Daoy (cell line): ENCODE measurements at regions not wholly inside any gene's neighbourhood (a gene's known extent, or its start where the extent isn't known, plus 50 kb on each side); places are given as distances from the start of the nearest gene placed in this dataset.

Source experiments
- DNase-seq: peaks from one replicate; pipeline ENCODE4 v3.0.0-alpha.2; 2015; ENCODE audit warnings: low read depth

DNA sequence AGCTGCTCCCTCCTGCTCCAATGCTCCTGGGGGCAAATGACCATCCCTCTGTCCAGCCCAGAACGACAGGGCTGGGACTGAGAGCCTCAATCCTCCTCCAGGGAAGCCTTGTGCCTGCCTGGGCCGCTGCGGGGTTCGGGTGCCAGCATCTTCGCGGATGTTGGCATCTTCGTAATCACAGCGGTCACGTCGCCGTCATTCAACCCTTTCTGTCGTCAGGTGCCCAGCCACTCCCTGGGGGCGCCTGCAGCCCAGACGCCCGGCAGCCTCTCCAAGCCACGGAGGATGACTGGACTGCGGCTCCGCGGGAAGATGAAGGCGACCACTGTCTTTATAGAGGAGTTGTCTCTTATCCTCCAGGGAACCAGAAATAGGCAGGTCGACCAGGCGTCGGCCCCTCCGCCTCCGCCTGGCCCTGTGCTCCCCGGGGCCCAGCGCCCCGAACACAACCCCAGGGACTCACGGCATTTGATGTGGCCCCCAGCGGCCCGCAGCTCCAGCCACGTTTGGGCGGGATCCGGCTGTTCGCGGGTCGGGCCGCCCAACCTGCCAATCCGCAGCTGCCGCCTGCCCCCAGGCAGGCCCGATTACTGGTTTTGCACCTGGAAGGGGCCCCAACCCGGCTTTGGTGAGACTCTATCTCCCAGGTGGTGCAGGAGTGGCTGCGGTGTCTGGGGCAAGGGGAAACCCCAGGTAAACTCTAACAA is 113.9 kb downstream of the THNSL2 start:
- no peak for DNase-seq

DNA sequence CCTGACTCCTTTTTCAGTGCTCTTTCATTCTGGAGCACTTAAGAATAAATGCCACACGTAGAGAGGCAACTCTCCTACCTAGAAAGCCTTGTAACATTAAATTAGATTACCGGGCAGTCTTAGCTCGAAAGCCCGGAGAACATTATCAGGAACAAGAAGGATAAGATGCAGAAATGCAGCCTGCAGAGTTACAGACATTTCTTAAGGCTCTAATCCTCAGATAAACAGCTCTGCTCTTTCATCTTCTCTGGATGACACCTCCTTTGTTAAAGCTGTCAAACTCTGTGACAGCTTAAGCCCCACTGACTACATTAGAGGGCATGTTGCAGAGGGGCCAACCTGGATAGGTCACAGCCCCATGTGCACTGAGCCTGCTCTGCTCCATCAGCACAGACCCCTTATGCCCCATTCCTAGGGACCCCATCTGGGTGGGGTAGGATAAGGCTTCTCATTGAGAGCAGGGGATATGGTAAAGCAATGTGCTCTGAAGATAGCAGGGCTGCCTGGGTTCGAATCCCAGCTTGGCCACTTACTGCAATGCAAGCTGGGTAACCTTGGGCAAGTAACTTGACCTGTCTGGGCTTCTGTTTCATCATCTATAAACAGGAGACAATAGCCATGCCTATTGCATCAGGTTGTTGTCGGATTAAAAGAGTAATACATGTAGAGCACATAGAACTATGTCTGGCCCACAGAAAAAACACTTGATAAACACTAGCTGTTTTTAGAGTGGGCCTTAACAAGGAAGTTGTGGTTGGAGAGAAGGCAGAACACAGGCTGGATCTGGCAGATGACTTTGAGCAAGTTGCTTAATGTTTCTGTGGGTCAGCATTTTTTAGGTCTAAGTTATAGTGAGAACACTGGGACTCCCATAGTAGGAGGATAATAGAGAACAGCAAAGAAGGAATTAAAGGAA is 111.4 kb downstream of the THNSL2 start:
- no peak for DNase-seq

DNA sequence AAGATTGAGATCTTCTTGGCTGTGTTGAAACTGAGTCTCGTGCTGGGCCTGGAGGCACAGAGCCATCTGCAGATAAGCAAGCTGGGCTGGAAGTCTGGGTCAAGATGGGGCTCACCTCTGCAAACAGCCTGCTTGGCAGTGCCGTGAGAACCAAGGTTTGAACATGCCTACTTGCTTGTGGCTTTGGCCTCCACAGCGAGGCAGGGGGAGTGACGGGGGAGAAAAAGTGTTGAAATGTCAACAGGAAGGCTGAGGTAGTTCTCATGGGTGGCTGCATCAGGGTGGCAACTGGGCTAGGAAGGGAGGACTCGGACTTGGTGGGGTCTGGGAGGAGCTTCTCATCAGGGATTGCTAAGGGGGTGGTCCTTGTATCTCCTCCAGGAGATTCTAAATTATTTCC is 99.7 kb downstream of the THNSL2 start:
- DNase-seq, result peak; percentile 7

DNA sequence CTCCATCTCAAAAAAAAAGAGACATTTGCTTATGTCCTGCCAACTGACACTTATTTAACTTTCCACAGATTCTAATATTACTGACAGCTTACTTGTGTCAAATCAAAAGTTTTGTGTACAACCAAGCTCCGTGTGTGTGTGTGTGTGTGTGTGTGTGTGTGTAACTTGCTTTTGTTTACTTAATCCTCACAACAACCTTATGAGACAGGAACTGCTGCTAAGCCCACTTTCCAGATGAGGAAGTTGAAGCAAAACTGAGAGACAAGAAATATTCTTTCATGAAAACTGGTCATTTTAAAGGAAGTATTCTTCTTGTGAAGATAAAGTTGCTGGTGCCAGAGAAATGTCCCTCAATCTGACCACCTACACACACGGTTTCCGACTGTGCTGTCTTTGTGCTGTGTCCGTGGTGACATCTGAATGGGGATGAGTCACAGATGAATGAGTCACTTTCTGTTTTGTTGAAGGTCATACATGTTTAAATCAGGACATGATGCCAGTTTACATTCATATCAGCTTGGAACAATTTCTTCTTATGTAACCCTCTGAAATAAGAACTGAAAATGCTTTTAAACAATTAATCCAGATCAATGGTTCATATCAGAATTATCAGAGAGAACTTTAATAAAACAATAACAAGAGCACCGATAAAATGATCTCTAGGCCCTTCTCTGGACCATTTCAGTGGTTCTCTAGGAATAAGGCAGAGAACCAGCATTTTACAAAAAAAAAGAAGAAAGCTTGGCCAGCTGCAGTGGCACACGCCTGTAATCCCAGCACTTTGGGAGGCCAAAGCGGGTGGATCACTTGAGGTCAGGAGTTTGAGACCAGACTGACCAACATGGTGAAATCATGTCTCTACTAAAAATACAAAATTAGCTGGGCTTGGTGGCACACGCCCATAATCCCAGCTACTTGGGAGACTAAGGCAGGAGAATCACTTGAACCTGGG is 95.5 kb downstream of the THNSL2 start:
- peak; percentile 79 for DNase-seq

DNA sequence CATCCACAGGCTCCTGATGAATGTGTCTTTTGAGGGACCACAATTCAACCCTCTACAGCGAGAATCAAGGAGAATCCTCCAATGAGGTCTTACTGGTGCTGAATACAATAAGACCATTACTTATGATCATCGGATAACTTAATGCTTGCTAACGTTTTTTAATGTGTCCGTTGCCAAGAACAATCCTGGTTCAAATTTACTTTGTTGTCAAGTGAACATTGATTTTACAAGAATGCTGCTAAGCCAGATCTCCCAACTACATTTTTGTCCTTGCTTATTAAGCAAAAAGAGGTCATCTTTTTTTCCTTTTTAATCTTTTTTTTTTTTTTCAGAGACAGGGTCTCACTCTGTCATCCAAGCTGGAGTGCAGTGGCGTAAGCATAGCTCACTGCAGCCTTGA is 93.7 kb downstream of the THNSL2 start:
- DNase-seq, result no peak

DNA sequence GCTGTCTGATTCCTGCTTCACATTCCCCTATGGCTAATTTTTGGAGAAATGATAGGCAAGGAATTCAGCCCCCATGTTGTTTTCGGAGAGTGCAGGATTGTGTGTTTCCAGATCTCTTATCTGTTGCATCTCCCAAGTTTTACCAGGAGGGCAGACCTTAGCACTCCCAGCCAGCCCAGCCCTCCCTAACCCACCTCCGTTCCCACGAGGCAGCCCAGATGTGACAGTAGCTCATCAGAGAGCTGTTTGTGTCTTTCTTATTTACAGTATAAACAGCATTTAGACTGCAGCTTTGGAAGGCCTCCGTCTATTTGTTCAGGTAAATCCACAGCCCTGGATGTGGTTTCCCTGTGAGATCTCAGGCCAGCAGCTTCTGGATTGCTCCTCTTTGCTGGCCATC is 91.6 kb downstream of the THNSL2 start:
- no peak for DNase-seq

DNA sequence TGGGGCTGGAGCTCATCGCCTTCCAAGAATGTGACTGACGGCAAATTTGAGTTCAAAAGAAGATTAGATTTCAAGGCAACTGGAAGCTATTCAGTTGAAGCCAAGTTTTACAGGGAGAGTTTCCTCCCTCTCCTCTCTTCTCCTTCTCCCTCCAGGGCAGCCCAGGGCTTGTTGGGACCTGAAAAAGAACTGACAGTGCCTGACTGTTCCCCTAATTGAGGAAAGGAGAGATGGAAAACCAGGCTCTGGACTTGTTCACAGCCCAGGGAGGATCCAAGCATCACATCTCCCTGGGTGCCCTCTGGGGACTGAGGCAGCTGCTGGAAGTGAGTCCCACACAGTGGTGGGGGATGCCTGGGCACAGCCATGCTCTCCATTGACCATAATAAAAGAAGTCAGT is 88.1 kb downstream of the THNSL2 start:
- no peak for DNase-seq

DNA sequence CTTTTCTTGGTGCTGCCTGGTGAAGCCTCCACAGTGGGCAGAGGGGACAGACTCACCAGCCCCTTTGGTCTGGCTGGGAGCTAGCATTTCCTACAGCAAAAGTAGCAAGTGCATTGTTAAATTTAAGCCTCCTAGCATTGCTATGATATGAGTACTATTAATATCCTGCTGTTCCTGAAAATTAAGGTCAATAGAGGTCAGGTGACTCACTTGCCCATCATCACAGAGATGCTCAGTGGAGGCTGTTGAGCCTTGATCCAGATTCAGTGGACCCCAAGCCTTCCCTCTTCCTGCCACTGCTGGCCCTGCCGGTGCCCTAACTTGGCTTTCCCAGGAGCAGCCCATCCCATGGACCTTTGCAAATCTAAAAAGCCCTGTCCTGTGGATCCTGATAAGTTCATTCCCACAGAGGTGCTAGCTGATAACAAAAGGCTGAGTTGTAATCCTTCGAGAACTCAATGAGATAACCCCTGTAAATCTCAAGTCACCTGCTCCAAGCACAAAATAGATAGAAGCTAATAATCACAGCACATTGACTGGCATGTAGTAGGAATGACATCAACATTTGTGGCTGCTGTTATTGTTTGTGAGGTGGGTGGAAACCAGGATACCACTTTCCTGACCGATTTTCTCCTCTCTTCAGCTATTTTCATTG is 84.4 kb downstream of the THNSL2 start:
- peak; percentile 15 for DNase-seq

DNA sequence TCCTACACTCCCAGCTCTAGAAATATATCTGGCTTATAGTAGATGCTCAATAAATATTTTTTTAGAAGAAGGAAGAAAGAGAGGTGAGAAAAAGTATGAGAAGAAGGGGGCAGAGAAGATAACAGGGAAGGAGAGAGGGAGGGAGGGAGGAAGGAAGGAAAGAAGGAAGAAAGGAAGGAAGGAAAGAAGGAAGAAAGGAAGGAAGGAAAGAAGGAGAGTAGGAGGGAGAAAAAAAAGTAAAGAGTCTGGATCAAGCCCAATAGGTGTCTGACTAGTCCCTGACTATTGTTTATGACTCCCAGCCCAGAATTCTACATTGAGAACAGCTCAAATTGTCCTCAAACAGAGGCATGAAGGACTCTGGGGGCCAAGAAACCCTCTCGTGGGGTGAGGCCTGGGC is 83.9 kb downstream of the THNSL2 start:
- no peak for DNase-seq

DNA sequence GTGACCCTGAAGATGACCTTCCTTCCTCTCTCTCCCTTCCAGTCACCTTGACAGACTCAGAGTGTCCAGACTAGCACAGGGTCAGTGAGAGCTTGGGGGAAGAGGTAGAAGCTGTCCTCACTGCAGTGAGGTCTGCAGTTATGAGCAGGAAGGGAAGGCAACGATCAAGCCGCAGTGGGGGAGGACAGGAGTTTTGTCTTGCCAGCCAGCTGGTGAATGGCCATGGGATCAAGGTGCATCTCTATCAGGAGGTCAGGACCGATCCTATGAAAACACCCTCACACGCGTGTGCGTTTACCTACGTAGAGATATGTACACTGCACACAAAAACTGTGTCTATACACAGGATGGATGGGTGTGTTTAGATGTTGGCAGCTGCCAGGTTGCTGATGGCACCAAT is 83.2 kb downstream of the THNSL2 start:
- DNase-seq, result no peak

DNA sequence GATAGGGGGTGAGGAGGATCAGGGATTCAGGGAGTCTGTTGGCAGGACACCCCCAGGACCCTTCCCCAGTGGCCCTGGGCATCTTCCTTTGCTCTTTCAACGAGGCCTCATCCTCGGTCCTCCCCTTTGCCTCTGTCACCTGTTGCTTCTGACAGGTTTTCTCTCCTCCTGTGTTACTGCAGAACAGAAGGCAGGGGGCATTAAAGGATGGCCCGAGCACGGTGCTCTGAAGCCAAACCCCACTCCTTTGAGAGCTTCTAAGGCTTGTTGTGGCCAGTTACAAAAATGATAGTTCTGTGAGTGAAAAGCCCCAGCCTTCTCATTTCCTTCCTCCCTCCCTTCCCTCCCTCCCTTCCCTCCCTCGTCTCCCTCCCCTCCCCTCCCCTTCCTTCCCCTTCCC is 82.5 kb downstream of the THNSL2 start:
- DNase-seq, result no peak

DNA sequence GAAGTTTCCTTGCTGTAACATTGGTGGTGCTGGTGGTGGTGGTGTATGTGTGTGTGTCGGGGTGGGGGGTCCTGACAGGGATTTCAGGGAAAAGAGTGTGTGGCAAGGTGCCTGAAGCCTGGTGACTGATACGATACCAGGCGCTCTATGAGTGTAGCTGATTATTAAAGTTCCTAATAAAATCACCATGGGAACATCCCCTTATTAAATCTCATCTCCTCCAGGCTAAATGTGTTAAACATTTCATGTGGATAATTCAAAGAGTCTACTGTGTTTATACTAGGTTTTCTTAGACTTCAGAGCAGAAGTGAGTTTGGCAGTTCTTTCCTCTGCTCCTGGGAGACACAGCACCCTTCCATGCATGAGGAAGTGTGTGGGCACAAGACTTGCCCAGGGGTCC is 82.0 kb downstream of the THNSL2 start:
- DNase-seq, result no peak

DNA sequence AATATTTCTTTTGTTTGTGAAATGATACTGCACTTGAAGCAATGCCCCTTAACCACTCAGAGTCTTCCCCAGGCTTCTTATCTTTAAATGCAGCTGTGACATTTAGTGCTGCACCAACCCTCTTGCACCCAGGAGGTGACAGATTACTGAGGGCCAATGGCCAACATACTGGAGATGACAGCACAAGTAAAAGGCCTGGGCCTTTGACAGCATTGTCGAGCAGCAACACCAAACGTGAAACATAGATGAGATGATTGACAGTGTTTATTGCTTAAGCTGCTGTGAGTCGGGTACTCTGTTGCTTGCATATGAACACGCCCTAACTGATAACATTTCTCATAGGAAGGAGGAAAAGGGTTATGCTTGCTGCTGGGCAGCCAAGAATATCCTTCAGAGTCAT is 80.3 kb downstream of the THNSL2 start:
- DNase-seq, result no peak

DNA sequence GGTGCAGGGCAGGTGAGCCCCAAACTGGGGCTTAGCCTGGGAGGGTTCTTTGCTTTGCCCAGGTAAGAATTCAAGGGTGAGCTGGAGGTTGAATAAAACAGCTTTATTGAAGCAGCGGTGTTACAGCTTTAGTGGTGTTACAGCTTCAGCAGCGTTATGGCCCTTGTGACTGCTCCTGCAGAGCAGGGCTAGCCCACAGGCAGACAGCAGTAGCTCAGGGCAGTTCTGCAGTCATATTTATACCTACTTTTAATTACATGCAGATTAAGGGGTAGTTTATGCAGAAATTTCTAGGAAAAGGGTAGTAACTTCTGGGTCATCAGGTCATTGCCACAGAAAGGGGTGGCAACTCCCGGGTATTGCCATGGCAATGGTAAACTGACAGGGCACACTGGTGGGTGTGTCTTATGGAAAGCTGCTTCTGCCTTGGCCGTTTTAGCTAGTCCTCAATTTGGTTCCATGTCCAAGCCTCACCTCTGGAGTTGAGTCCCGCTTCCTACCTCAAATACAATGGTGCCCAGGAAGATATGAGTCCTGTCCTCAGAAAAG is 78.2 kb downstream of the THNSL2 start:
- DNase-seq, result no peak

DNA sequence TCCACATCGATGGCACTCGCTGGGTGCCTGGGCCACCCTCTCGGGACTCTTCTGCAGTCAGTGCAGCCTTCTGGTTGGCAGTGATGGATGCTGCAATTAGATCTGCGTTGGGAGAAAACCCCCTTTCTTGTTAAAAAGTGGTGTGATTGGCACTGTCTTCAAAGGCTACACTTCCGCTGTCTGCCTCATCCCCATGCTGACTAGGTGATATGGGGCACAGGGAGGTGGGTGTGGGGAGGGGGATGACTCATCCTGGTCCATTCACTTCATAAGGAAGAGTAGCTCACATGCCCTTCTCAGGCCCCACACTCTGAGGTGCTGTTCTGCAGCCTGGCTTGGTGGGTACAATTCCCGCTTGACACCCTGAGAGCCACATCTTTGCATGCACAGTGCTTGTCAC is 77.4 kb downstream of the THNSL2 start:
- peak; percentile 60 for DNase-seq

DNA sequence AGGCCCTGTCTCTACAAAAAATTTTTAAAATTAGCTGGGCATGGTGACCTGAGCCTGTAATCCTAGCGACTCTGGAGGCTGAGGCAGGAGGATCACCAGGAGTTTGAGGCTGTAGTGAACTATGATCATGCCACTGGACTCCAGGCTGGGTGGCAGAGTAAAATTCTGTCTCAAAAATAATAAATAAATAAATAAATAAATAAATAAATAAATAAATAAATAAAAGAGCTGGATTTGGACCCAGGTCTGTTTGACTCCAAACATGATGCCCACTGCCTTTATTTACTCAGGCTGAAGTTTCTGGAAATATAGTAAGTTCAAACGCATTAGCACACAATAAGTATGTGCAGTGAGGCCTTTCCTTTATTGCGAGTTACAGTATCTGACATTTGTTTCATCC is 75.0 kb downstream of the THNSL2 start:
- DNase-seq, result no peak

DNA sequence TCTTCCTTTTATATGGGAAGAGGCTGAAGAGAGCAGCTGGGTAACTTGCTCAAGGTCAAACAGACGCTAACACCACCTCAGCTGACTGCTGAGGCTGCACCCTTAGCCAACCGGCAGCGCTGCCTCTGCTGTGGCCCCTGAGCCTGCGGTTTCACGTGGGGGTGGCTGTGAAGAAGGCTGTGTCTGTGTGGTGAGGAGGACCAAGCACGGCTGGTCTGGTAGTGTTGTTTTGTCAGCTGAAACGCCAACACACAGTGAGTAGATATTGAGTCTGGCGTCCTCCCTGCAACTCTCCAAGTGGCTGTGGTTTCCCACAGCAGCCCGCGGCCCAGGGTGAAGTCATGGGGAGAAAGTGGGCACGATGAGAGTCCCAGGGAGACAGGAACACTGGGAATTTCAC is 69.6 kb downstream of the THNSL2 start:
- peak; percentile 44 for DNase-seq

DNA sequence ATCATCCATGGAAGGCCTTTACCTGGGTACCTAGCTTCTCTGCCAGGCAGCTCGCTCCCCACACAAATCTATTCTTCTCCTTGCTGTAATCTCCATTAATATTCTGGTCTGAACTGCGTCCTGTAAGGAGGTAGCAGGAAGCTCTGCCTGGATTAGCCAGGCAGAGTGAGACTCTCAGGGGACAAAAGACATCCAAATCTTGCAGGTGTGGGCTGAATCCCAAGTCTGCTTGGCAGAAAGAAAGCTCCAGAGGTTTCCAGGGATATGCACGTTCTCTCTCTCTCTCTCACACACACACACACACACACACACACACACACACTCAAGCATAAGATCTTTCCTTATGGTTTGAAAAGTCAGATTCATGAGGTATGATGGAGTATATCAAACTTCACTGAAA is 66.5 kb downstream of the THNSL2 start:
- DNase-seq, result no peak
